GM12892 (cell line): ENCODE measurements at regions not wholly inside any gene's neighbourhood (a gene's known extent, or its start where the extent isn't known, plus 50 kb on each side); places are given as distances from the start of the nearest gene placed in this dataset.

ENCODE experiments used
- POLR2A ChIP-seq: IDR thresholded peaks from 2 replicates; pipeline ENCODE4 v1.6.1; 2011; ENCODE audit warnings: low read depth, low read length, control low read depth
- POLR2AphosphoS5 ChIP-seq: IDR thresholded peaks from 2 replicates; pipeline ENCODE4 v1.6.1; 2011; ENCODE audit warnings: low read depth, low read length, control low read depth
- TAF1 ChIP-seq: IDR thresholded peaks from 2 replicates; pipeline ENCODE4 v1.6.1; 2011; ENCODE audit warnings: low read depth, mild to moderate bottlenecking, control low read depth, low read length, borderline replicate concordance

- no peak for TF ChIP-seq POLR2A
- no peak for TF ChIP-seq TAF1
- TF ChIP-seq POLR2AphosphoS5, result no peak
Measured at GRCh38 chr18:41858761-41859555, 96.1 kb upstream of the PIK3C3 start.
